Epithelial cell of esophagus (primary cell): ENCODE measurements at regions not wholly inside any gene's neighbourhood (a gene's known extent, or its start where the extent isn't known, plus 50 kb on each side); places are given as distances from the start of the nearest gene placed in this dataset.

Source experiments
- DNase-seq: peaks from one replicate; pipeline ENCODE4 v3.0.0; 2010; ENCODE audit warnings: low read depth
- H3K4me3 ChIP-seq: 2 replicates; pipeline ENCODE4 v1.5.1; 2011; ENCODE audit warnings: mild to moderate bottlenecking, low read length, control low read depth
- TF ChIP-seq, protein P1 (sequence below): IDR thresholded peaks from 2 replicates; pipeline ENCODE4 v1.5.1; 2011; ENCODE audit warnings: low read depth, mild to moderate bottlenecking, low read length, control low read depth, inconsistent platforms; ENCODE audit not compliant: insufficient read depth; ENCODE audit errors: missing control alignments

DNA sequence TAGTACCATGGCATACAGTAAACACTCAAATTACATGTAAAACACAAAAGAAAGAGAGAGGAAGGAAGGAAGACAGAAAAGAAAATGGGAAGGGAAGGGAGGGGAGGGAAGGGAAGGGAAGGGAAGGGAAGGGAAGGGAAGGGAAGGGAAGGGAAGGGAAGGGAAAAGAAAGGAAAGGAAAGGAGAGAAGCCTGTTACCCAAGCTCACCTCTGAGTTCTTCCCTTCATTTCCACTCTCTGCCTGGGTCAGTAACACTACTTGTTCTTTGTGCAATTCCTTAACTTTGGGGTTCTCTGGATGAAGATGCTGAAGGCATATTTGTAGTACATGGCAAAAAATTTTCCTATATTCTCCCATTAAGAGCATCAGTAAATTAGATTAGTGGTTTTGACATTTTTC is 241.0 kb downstream of the RAB28 start:
- TF ChIP-seq, protein P1, sequence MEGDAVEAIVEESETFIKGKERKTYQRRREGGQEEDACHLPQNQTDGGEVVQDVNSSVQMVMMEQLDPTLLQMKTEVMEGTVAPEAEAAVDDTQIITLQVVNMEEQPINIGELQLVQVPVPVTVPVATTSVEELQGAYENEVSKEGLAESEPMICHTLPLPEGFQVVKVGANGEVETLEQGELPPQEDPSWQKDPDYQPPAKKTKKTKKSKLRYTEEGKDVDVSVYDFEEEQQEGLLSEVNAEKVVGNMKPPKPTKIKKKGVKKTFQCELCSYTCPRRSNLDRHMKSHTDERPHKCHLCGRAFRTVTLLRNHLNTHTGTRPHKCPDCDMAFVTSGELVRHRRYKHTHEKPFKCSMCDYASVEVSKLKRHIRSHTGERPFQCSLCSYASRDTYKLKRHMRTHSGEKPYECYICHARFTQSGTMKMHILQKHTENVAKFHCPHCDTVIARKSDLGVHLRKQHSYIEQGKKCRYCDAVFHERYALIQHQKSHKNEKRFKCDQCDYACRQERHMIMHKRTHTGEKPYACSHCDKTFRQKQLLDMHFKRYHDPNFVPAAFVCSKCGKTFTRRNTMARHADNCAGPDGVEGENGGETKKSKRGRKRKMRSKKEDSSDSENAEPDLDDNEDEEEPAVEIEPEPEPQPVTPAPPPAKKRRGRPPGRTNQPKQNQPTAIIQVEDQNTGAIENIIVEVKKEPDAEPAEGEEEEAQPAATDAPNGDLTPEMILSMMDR: no peak
- DNase-seq: no peak
- H3K4me3 ChIP-seq: no peak overlapping the region

DNA sequence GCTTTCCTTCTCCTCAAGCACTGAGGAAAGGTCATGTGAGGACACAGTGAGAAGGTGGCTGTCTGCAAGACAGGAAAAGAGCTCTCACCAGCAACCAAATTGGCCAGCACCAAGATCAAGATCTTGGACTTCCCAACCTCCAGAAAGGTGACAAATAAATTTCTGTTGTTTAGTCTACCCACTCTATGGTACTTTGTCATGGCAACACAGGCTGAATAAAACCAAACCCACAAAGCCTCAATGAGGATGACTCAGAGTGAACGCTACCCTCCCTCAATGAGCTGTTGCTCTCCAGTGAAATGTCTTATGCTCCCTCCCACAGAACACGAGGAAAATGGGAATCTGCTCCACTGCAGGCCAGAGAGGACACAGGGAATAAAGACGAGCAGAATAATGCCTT is 244.1 kb downstream of the RAB28 start:
- H3K4me3 ChIP-seq: no peak overlapping the region
- TF ChIP-seq, protein P1: no peak
- DNase-seq: no peak

DNA sequence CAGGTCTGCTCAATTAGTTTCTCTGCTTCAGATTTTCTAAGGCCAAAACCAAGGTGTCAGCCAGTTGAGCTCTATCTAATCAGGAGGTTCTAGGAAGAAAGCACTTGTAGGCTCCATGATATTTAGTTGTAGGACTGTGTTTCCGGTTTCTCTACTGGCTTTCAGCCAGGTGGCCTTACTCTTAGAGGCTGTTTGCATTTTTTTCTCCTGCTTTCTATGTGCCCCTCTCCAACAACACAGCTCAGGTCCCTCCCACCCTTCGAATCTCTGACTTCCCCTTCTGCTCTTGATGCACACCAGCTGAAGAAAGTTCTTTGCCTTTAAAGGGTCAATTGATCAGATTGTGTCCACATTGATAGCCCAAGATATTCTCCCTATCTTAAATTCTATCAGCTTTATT is 245.2 kb downstream of the RAB28 start:
- DNase-seq: no peak
- H3K4me3 ChIP-seq: no peak overlapping the region
- TF ChIP-seq, protein P1: no peak

DNA sequence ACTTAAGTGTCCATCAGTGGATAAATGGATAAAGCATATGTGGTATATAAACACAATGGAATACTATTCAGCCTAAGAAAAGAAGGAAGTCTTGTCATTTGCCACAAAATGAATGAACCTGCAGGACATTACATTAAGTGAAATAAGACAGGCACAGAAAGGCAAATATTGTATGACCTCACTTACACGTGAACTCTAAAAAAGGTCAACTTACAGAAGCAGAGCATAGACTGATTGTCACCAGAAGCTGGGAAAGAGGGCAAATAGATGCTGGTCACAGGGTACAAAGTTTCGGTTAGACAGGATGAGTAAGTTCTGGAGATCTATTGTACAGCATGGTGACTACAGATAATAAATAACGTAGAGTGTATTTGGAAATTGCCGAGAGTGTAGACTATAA is 247.7 kb downstream of the RAB28 start:
- no peak overlapping the region for H3K4me3 ChIP-seq
- no peak for DNase-seq
- TF ChIP-seq, protein P1: no peak

DNA sequence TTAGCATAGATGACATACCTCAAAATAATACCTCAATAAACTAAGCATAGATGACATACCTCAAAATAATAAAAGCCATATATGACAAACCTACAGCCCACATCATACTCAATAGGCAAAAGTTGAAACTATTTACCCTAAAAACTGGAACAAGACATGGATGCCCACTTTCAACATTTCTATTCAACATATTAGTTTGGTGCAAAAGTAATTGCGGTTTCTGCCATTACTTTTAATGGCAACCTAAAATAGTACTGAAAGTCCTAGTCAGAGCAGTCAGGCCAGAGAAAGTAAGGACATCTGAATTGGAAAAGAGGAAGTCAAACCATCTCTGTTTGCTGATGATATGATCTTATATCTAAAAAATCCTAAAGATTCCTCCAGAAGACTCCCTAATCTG is 250.4 kb downstream of the RAB28 start:
- DNase-seq: no peak
- TF ChIP-seq, protein P1: no peak
- H3K4me3 ChIP-seq: no peak overlapping the region

DNA sequence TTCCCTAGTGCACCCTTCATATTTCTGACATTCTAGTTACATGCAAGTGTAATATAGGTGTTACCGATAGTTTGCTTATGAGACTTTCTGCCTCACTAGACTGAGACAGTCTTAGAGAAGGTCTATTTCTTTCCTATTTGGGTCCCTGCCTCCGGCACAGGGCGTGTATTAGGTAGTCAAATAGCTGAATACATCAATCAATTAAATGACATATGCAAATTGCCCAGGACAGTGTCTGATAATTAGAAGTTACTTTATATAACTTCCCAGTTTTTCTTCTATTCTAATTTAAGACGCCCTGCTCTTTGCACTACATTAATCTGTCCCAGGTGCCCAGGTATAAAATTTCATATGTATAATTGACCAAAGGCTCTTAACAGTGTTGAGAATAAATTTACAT is 264.2 kb downstream of the RAB28 start:
- TF ChIP-seq, protein P1: no peak
- no peak for DNase-seq
- H3K4me3 ChIP-seq: no peak overlapping the region

DNA sequence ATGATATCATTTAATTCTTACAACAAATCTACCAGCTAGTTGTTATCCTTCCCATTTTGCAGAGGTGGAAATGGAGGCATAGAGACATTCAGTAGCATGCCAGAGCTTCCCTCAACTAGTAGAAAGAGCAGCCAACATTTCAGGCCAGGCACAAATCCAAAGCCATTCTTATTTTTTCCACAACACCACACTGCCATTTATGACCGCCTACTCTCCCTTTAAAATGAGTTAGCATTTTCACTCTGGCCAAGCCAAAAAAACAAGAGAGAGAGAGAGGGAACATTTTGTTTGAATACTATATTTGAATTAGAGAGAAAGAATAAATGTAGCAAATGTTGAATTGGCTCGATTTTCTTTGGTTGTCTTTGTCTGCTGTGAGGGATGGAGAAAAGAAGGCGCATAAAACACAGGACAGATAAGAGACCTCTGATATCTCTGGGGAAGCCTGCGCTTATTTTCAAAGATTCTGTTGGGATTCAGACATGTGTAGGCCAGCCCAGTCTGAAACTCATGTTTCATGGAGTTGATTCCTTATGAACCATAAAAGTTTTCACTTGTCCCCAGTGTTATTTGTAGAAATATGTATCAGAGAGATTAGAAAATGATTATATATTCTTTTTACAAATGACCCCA is 265.7 kb downstream of the RAB28 start:
- TF ChIP-seq, protein P1: no peak
- no peak overlapping the region for H3K4me3 ChIP-seq
- DNase-seq: no peak
